Epithelial cell of esophagus (primary cell): ENCODE measurements at regions not wholly inside any gene's neighbourhood (a gene's known extent, or its start where the extent isn't known, plus 50 kb on each side); places are given as distances from the start of the nearest gene placed in this dataset.

Source experiments
- DNase-seq: peaks from one replicate; pipeline ENCODE4 v3.0.0; 2010; ENCODE audit warnings: low read depth
- H3K4me3 ChIP-seq: 2 replicates; pipeline ENCODE4 v1.5.1; 2011; ENCODE audit warnings: mild to moderate bottlenecking, low read length, control low read depth
- CTCF ChIP-seq: IDR thresholded peaks from 2 replicates; pipeline ENCODE4 v1.5.1; 2011; ENCODE audit warnings: low read depth, mild to moderate bottlenecking, low read length, control low read depth, inconsistent platforms; ENCODE audit not compliant: insufficient read depth; ENCODE audit errors: missing control alignments

- no peak for DNase-seq
- no peak overlapping the region for H3K4me3 ChIP-seq
- TF ChIP-seq CTCF, result no peak
These were observed 103.0 kb downstream of the JCAD start for GRCh38 chr10:29956335-29956924.

GRCh38 chr10:29955329-29955935 is 104.0 kb downstream of the JCAD start:
- peak; percentile 7 for TF ChIP-seq CTCF
- H3K4me3 ChIP-seq, result no peak overlapping the region
- DNase-seq, result peak; percentile 78

- peak; percentile 27 for TF ChIP-seq CTCF
- H3K4me3 ChIP-seq, result no peak overlapping the region
- DNase-seq, result peak; percentile 97
These were observed 107.9 kb downstream of the JCAD start for GRCh38 chr10:29951441-29951931.

- H3K4me3 ChIP-seq, result no peak overlapping the region
- no peak for TF ChIP-seq CTCF
- peak; percentile 58 for DNase-seq
These were observed 109.0 kb downstream of the JCAD start for GRCh38 chr10:29950391-29950790.

- peak; percentile 89 for DNase-seq
- no peak overlapping the region for H3K4me3 ChIP-seq
- no peak for TF ChIP-seq CTCF
These were observed 109.9 kb downstream of the JCAD start for GRCh38 chr10:29949411-29950011.

GRCh38 chr10:29948881-29949355 is 110.5 kb downstream of the JCAD start:
- DNase-seq, result peak; percentile 92
- H3K4me3 ChIP-seq, result no peak overlapping the region
- TF ChIP-seq CTCF, result no peak
